GM12891 (cell line): ENCODE measurements at regions not wholly inside any gene's neighbourhood (a gene's known extent, or its start where the extent isn't known, plus 50 kb on each side); places are given as distances from the start of the nearest gene placed in this dataset.

Experiments
- PAX5 ChIP-seq: IDR thresholded peaks from 2 replicates; pipeline ENCODE4 v1.6.1; 2011; ENCODE audit warnings: low read length, moderate library complexity, mild to moderate bottlenecking; ENCODE audit not compliant: insufficient read depth, severe bottlenecking
- POLR2A ChIP-seq: IDR thresholded peaks from 2 replicates; pipeline ENCODE4 v1.6.1; 2011; ENCODE audit warnings: low read depth, low read length, control low read depth
- POLR2AphosphoS5 ChIP-seq: IDR thresholded peaks from 2 replicates; pipeline ENCODE4 v1.6.1; 2011; ENCODE audit warnings: low read depth, low read length, control low read depth
- TAF1 ChIP-seq: IDR thresholded peaks from 2 replicates; pipeline ENCODE4 v1.6.1; 2011; ENCODE audit warnings: low read depth, low read length, control low read depth

DNA sequence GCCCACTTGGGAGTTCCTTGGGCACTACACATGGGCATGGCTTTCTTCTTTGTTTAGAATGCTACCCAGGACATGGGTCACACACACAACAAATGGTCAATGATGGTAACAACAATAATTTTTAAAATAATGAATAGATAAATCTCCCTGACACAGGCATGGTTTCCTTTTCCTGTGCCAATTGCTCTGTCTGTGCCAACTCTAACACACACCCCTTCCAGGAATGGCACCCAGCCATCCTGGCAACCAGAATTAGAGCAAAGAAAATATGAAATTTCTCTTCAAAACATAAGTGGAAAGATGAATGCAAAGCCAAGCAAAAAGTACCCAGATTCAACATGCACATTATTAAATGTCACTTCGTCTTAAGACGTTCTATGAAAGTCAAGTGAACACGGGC lies 104.9 kb upstream of the SOX5 start:
- TF ChIP-seq POLR2AphosphoS5: no peak
- TF ChIP-seq POLR2A: no peak
- no peak for TF ChIP-seq TAF1
- TF ChIP-seq PAX5: no peak
